Panc1 (cell line): ENCODE measurements at regions not wholly inside any gene's neighbourhood (a gene's known extent, or its start where the extent isn't known, plus 50 kb on each side); places are given as distances from the start of the nearest gene placed in this dataset.

Experiments used
- POLR2AphosphoS5 ChIP-seq: IDR thresholded peaks from 2 replicates; pipeline ENCODE4 v1.6.1; 2012; ENCODE audit warnings: mild to moderate bottlenecking, low read depth, low read length, moderate library complexity
- SIN3A ChIP-seq: IDR thresholded peaks from 2 replicates; pipeline ENCODE4 v1.6.1; 2012; ENCODE audit warnings: low read depth, mild to moderate bottlenecking, low read length, moderate library complexity, borderline replicate concordance; ENCODE audit not compliant: insufficient read depth
- TCF7L2 ChIP-seq: IDR thresholded peaks from 2 replicates; pipeline ENCODE4 v1.6.1; 2011; ENCODE audit warnings: mild to moderate bottlenecking, low read depth, low read length, inconsistent platforms
- TF ChIP-seq, protein P1 (sequence below): fragments of 450-650 bp; IDR thresholded peaks from 2 replicates; pipeline ENCODE4 v1.5.1; 2017; ENCODE audit warnings: mild to moderate bottlenecking
- TF ChIP-seq, protein P2 (sequence below), 2 experiments: IDR thresholded peaks; 2 replicates each; pipeline ENCODE4 v1.6.1; 2011 to 2012; ENCODE audit warnings: low read depth in 2 of 2, control low read depth in 1 of 2, low read length in 1 of 2, mild to moderate bottlenecking in 1 of 2, moderate library complexity in 1 of 2; ENCODE audit not compliant: insufficient read depth in 1 of 2

DNA sequence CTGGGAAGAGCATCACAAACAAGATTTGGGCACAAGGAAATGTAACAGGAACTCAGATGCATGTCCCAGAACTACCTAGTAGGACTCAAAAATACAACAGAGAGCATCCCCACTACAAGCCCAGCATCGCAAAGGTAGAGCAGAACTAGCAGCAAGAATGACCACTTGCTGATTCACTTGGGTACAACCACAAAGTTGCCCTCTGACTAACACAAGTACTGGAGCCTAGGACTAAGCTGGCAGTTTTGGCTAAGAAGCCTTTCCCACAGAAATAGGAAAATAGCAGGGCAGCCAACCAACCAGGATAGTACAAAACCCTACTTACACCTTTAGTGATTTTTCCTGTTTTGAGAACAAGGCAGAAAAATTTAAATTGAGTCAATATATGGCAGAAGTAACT is 193.8 kb downstream of the PAX3 start:
- TF ChIP-seq SIN3A (no peak), POLR2AphosphoS5 (no peak), TCF7L2 (no peak)
- TF ChIP-seq, protein P1, sequence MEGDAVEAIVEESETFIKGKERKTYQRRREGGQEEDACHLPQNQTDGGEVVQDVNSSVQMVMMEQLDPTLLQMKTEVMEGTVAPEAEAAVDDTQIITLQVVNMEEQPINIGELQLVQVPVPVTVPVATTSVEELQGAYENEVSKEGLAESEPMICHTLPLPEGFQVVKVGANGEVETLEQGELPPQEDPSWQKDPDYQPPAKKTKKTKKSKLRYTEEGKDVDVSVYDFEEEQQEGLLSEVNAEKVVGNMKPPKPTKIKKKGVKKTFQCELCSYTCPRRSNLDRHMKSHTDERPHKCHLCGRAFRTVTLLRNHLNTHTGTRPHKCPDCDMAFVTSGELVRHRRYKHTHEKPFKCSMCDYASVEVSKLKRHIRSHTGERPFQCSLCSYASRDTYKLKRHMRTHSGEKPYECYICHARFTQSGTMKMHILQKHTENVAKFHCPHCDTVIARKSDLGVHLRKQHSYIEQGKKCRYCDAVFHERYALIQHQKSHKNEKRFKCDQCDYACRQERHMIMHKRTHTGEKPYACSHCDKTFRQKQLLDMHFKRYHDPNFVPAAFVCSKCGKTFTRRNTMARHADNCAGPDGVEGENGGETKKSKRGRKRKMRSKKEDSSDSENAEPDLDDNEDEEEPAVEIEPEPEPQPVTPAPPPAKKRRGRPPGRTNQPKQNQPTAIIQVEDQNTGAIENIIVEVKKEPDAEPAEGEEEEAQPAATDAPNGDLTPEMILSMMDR: no peak
- TF ChIP-seq, protein P2, sequence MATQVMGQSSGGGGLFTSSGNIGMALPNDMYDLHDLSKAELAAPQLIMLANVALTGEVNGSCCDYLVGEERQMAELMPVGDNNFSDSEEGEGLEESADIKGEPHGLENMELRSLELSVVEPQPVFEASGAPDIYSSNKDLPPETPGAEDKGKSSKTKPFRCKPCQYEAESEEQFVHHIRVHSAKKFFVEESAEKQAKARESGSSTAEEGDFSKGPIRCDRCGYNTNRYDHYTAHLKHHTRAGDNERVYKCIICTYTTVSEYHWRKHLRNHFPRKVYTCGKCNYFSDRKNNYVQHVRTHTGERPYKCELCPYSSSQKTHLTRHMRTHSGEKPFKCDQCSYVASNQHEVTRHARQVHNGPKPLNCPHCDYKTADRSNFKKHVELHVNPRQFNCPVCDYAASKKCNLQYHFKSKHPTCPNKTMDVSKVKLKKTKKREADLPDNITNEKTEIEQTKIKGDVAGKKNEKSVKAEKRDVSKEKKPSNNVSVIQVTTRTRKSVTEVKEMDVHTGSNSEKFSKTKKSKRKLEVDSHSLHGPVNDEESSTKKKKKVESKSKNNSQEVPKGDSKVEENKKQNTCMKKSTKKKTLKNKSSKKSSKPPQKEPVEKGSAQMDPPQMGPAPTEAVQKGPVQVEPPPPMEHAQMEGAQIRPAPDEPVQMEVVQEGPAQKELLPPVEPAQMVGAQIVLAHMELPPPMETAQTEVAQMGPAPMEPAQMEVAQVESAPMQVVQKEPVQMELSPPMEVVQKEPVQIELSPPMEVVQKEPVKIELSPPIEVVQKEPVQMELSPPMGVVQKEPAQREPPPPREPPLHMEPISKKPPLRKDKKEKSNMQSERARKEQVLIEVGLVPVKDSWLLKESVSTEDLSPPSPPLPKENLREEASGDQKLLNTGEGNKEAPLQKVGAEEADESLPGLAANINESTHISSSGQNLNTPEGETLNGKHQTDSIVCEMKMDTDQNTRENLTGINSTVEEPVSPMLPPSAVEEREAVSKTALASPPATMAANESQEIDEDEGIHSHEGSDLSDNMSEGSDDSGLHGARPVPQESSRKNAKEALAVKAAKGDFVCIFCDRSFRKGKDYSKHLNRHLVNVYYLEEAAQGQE (IDR thresholded peaks at IDR 0.05; ENCODE audit: insufficient read depth in 1 of 2, low read depth in 2 of 2, low read length in 1 of 2): no peak
